Jurkat, Clone E6-1 (cell line): ENCODE measurements at regions not wholly inside any gene's neighbourhood (a gene's known extent, or its start where the extent isn't known, plus 50 kb on each side); places are given as distances from the start of the nearest gene placed in this dataset.

Experiments used
- DNase-seq: peaks from one replicate; pipeline ENCODE4 v3.0.0-alpha.2; 2011; ENCODE audit warnings: low read depth, low spot score
- H3K4me3 ChIP-seq: 2 replicates; pipeline ENCODE4 v1.5.1; 2011; ENCODE audit warnings: mild to moderate bottlenecking, low read length, control low read depth, moderate library complexity

- no peak for DNase-seq
- H3K4me3 ChIP-seq = no peak overlapping the region
Observed at GRCh38 chrX:63913719-63914118, 128.7 kb upstream of the ARHGEF9 start.

GRCh38 chrX:63889001-63889400 is 104.0 kb upstream of the ARHGEF9 start:
- H3K4me3 ChIP-seq = no peak overlapping the region

DNA sequence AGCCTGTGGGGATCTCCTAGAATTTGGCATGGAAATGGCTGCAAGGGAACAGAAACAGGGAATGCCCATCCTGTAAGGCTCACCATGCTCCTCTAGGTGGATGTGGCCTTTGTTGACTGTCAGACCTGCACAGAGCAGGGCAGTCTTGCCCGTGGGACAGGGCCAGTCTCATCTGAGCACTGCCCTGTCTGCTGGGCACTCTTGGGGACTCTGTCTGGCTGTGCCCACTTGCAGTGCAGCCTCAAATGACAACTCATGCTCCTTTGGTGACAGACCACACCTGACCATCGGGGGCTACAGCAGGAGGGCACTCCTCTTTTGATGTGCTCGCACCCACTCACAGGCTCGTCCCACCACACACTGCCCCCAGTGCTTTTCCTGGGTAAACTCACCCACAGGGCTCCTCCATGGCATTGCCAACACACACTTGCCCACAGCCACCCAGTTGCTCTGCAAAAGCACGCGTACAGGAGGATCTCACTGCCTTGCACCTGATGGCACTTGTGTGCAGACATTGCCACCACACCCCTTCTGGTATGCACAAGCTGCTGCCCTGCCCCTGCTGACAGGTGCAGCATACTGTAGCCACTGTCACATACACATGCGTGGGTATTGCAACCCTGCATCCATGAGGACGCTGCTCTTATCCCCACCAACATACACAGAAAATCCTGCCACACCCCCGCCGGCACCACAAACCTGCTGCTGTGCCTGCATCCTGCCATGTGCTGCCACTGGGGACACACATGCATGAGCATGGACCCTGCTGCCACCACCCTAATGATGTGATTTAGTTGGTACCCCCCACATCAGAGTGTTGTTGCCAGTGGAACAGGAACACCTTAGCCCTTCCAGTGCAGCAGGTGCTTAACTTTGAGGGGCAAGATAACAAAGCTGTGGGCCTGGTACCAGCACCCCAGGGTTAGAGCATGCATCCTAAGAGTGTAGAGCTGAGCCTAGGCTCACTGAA is 100.1 kb upstream of the ARHGEF9 start:
- no peak for DNase-seq
- no peak overlapping the region for H3K4me3 ChIP-seq

More at GRCh38 chrX:63889001-63889400, 104.0 kb upstream of the ARHGEF9 start:
- no peak for DNase-seq

GRCh38 chrX:63869506-63869905 is 84.5 kb upstream of the ARHGEF9 start:
- DNase-seq = no peak

GRCh38 chrX:63855896-63856295 is 70.9 kb upstream of the ARHGEF9 start:
- DNase-seq = no peak

More at GRCh38 chrX:63869506-63869905, 84.5 kb upstream of the ARHGEF9 start:
- H3K4me3 ChIP-seq = no peak overlapping the region

DNA sequence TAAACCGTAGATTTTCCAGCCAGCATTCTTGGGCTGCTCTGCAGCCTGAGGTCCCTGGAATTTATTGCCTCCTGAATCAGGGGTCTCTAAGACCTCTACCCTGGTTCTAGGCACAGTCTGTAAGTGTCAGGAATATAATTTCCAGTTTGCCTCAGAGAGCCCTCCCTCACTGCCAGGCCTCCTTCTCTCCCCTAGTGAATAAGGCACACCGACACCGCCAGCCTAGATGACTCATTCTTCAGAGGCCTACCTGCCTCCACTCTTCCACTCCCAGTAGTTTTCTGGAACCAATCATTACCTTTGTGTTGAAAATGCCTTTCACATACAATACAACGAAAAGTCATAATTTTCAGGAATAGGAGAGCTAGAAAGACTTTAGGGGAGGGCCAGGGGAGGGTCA is 50.3 kb upstream of the ARHGEF9 start:
- no peak overlapping the region for H3K4me3 ChIP-seq
- DNase-seq = no peak

More at GRCh38 chrX:63855896-63856295, 70.9 kb upstream of the ARHGEF9 start:
- H3K4me3 ChIP-seq = no peak overlapping the region
